HG03196 (cell line): ENCODE measurements at regions not wholly inside any gene's neighbourhood (a gene's known extent, or its start where the extent isn't known, plus 50 kb on each side); places are given as distances from the start of the nearest gene placed in this dataset.
"Not testable (repeated sequence)": the region's sequence is repeated elsewhere in the genome, so short reads cannot be mapped to it uniquely, and the experiment has no call there.

Experiments
- ATAC-seq: cut with Tn5 transposase; IDR thresholded peaks from one replicate; pipeline ENCODE4 v1.9.1; 2021; ENCODE audit not compliant: unreplicated experiment

DNA sequence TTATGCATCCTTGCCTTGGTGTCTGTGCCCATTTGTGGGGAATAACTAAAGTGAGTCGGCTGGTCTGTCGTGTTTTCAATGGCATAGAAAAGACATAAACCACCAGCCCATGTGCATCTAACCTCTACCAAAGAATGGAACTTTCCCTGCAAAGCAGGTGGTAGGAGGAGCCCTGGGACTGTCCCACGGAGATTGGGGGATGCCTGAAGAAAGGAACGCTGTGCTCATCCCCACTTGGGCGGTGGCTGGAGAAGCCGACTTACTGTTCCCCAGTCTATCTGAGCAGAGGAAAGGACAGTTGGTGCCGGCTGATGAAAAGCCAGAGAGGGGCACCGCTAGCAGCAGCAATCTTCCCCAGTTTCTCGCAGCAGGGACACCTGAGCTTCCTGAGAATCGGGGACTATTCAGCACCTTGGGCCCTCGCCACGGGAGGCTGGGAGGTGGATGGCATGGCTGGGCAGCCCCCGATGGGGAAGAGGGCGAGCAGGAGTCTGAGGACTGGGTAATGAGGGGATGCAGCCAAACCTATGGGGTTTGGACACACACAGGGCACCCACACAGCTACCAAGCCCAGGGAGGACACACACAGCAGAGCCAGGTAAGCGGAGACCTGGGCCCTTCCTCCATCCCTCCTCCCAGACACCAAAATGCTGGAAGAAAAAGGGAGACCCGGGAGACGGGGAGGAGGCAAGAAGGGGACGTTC is 53.7 kb upstream of the AGAP1 start:
- ATAC-seq = no peak

DNA sequence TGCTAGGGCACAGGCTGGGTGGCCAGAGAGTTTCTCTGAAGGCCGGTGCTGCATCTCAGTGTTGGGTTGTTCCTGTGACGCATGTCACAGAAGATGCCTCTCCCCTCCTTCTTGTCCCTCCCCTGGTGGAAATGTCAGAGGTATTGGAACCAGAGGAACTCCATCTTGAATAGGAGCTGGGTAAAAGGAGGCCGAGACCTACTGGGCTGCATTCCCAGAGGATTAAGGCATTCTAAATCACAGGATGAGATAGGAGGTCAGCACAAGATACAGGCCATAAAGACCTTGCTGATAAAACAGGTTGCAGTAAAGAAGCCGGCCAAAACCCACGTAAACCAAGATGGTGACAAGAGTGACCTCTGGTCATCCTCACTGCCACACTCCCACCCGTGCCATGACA is 50.3 kb upstream of the AGAP1 start:
- not testable (repeated sequence) for ATAC-seq
